Fibroblast of lung (primary cell): ENCODE measurements at regions not wholly inside any gene's neighbourhood (a gene's known extent, or its start where the extent isn't known, plus 50 kb on each side); places are given as distances from the start of the nearest gene placed in this dataset.

Experiments
- DNase-seq, 2 donors: peaks; one replicate each; pipeline versions ENCODE4 v3.0.0 to v3.0.0-alpha.2; 2010; ENCODE audit warnings: low read depth in 2 of 2
- H2AFZ ChIP-seq: 2 replicates; pipeline ENCODE4 v1.5.1; 2012; ENCODE audit warnings: low read length, control low read depth, inconsistent platforms
- H3K27ac ChIP-seq: 2 replicates; pipeline ENCODE4 v1.5.1; 2011; ENCODE audit warnings: low read length, control low read depth; ENCODE audit not compliant: insufficient read depth
- H3K27me3 ChIP-seq: 2 replicates; pipeline ENCODE4 v1.5.1; 2011; ENCODE audit warnings: mild to moderate bottlenecking, low read length; ENCODE audit not compliant: control insufficient read depth, insufficient read depth
- H3K36me3 ChIP-seq: 2 replicates; pipeline ENCODE4 v1.5.1; 2011; ENCODE audit warnings: low read length; ENCODE audit not compliant: control insufficient read depth, insufficient read depth
- H3K4me1 ChIP-seq: 2 replicates; pipeline ENCODE4 v1.5.1; 2011; ENCODE audit warnings: low read length; ENCODE audit not compliant: control insufficient read depth, insufficient read depth; ENCODE audit errors: extremely low read depth
- H3K4me2 ChIP-seq: 2 replicates; pipeline ENCODE4 v1.5.1; 2011; ENCODE audit warnings: low read length, control low read depth; ENCODE audit not compliant: insufficient read depth; ENCODE audit errors: extremely low read depth
- H3K4me3 ChIP-seq, 4 experiments: fragments of 200-600 bp in 1 of 4; sonication (generic) in 1 of 4; replicated peaks in 1 of 4; 2 replicates each; pipeline ENCODE4 v1.5.1; 2011 to 2016; ENCODE audit warnings: low read length in 4 of 4, low read depth in 3 of 4, mild to moderate bottlenecking in 3 of 4, control low read depth in 2 of 4, inconsistent platforms in 1 of 4, mixed read lengths in 1 of 4; ENCODE audit not compliant: insufficient read depth in 1 of 4; ENCODE audit errors: control extremely low read depth in 1 of 4
- H3K79me2 ChIP-seq: 2 replicates; pipeline ENCODE4 v1.5.1; 2012; ENCODE audit warnings: mild to moderate bottlenecking, low read length, inconsistent platforms; ENCODE audit not compliant: control insufficient read depth, insufficient read depth
- H3K9ac ChIP-seq: 2 replicates; pipeline ENCODE4 v1.5.1; 2011; ENCODE audit warnings: mild to moderate bottlenecking, low read length, control low read depth; ENCODE audit not compliant: insufficient read depth
- H3K9me3 ChIP-seq: 2 replicates; pipeline ENCODE4 v1.5.1; 2012; ENCODE audit warnings: low read depth, low read length; ENCODE audit not compliant: control insufficient read depth, insufficient read depth
- H4K20me1 ChIP-seq: 2 replicates; pipeline ENCODE4 v1.5.1; 2011; ENCODE audit warnings: low read length; ENCODE audit not compliant: control insufficient read depth, insufficient read depth; ENCODE audit errors: extremely low read depth
- CTCF ChIP-seq, 2 donors: IDR thresholded peaks in 1 of 2; conservative IDR thresholded peaks in 1 of 2; 1 replicate in 1 of 2; 2 replicates in 1 of 2; pipeline ENCODE4 v1.5.1; 2011 to 2012; ENCODE audit warnings: low read length in 2 of 2, control low read depth in 1 of 2, inconsistent platforms in 1 of 2, low read depth in 1 of 2, mild to moderate bottlenecking in 1 of 2
- EZH2 ChIP-seq: IDR thresholded peaks from 2 replicates; pipeline ENCODE4 v1.5.1; 2012; ENCODE audit warnings: low read length, control low read depth, mild to moderate bottlenecking; ENCODE audit errors: missing control alignments

- TF ChIP-seq CTCF (conservative IDR thresholded peaks at IDR 0.05 in 1 of 2, IDR thresholded peaks at IDR 0.05 in 1 of 2; ENCODE audit: low read depth in 1 of 2, low read length in 2 of 2) (no peak), EZH2 (no peak)
- no peak overlapping the region for H3K9ac ChIP-seq
- no peaks in the 10 kb centered on the region for H3K36me3 ChIP-seq
- H3K27me3 ChIP-seq = no peaks in the 10 kb centered on the region
- DNase-seq = no peak
- H2AFZ ChIP-seq = no peak overlapping the region
- H4K20me1 ChIP-seq = no peaks in the 10 kb centered on the region
- no peaks in the 10 kb centered on the region for H3K4me1 ChIP-seq
- no peak overlapping the region for H3K4me2 ChIP-seq
- H3K79me2 ChIP-seq = no peaks in the 10 kb centered on the region
- H3K4me3 ChIP-seq = no peak overlapping the region
- no peak overlapping the region for H3K27ac ChIP-seq
- no peaks in the 10 kb centered on the region for H3K9me3 ChIP-seq
Observed at GRCh38 chr1:70847013-70847412, 200.6 kb downstream of the PTGER3 start.

DNA sequence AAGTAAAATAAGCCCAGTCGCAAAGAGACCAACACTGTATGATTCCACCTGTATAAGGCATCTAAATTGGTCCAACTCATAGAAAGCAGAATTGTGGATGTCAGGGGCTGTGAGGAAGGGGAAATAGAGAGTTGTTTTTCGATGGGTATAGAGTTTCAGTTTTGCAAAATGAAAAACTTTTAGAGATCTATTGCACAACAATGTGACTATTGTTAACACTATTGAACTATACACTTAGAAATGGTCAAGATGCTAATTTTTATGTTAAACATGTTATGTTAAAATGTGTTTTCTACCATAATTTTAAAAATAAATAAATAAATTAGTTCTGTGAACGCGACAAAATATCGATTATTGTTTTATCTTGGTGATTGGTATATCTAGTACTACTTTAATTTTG is 192.4 kb downstream of the PTGER3 start:
- Histone ChIP-seq H3K4me1 (no peaks in the 10 kb centered on the region), H3K9ac (no peak overlapping the region), H3K79me2 (no peaks in the 10 kb centered on the region), H3K9me3 (no peaks in the 10 kb centered on the region), H3K4me3 (no peak overlapping the region), H3K36me3 (no peaks in the 10 kb centered on the region), H2AFZ (no peak overlapping the region), H4K20me1 (no peaks in the 10 kb centered on the region), H3K4me2 (no peak overlapping the region), H3K27me3 (no peaks in the 10 kb centered on the region), H3K27ac (no peak overlapping the region)
- DNase-seq = no peak
- no peak for TF ChIP-seq EZH2
- TF ChIP-seq CTCF (conservative IDR thresholded peaks at IDR 0.05 in 1 of 2, IDR thresholded peaks at IDR 0.05 in 1 of 2; ENCODE audit: low read depth in 1 of 2, low read length in 2 of 2) = no peak

DNA sequence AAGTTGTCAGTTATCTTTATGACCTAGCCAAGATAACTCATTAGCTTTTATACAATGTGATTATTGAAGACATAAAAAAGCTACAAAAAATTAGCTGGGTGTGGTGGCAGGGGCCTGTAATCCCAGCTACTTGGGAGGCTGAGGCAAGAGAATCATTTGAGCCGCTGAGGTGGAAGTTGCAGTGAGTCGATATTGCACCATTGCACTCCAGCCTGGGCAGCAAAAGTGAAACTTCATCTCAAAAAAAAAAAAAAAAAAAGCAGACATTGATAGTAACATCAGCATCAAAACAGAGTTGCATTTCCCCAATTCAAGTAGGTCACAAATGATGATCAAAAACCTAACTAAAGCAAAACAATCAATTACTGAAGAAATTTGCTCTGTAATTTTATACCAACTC is 191.4 kb downstream of the PTGER3 start:
- H3K27me3 ChIP-seq = no peaks in the 10 kb centered on the region
- no peaks in the 10 kb centered on the region for H3K36me3 ChIP-seq
- H3K79me2 ChIP-seq = no peaks in the 10 kb centered on the region
- H4K20me1 ChIP-seq = no peaks in the 10 kb centered on the region
- no peak overlapping the region for H3K27ac ChIP-seq
- TF ChIP-seq EZH2 = no peak
- no peak for TF ChIP-seq CTCF (conservative IDR thresholded peaks at IDR 0.05 in 1 of 2, IDR thresholded peaks at IDR 0.05 in 1 of 2; ENCODE audit: low read depth in 1 of 2, low read length in 2 of 2)
- no peak overlapping the region for H3K4me2 ChIP-seq
- H3K4me3 ChIP-seq = no peak overlapping the region
- H3K9ac ChIP-seq = no peak overlapping the region
- H2AFZ ChIP-seq = no peak overlapping the region
- no peaks in the 10 kb centered on the region for H3K4me1 ChIP-seq
- no peaks in the 10 kb centered on the region for H3K9me3 ChIP-seq
- DNase-seq = no peak
